Left ventricle myocardium superior (tissue), 1 donor: ENCODE measurements at regions not wholly inside any gene's neighbourhood (a gene's known extent, or its start where the extent isn't known, plus 50 kb on each side); places are given as distances from the start of the nearest gene placed in this dataset.
"Not testable (repeated sequence)": the region's sequence is repeated elsewhere in the genome, so short reads cannot be mapped to it uniquely, and the experiment has no call there.

Source experiments
- ATAC-seq: fragments of 200-7000 bp; cut with Tn5 transposase; one replicate; pipeline ENCODE4 v1.9.1; 2020; ENCODE audit warnings: mild to moderate bottlenecking, moderate library complexity
- DNase-seq: peaks from one replicate; pipeline ENCODE4 v3.0.0-alpha.2; 2020
- intact Hi-C: fragments of 100-400 bp; cut with micrococcal nuclease; formaldehyde crosslinking; loops from one replicate; pipeline ENCODE4 v1.11.0; 2022
- donor health status: DM: no; HTN: yes; CAD: no; lungs with severe emphysema.

DNA sequence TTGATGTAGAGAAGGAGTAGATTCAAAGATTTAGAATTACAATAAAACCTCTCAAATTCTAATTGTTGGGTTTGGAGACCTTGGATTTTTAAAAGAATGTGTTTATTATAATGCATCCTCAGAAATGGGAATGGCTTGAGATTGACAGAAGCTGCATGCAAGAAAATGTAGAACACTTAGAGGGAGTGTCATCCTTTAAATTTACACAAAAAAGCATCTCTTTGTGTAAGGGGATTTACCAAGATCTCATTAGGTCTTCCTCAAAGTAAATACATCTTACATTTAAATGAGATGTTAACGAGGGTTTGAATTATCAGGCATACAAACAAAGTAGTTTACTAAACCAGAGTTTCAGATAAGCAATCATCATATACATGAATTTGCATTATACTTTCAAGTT, 615.0 kb downstream of the FAM133A start:
- no peak for DNase-seq
- no peak for ATAC-seq
- intact Hi-C loops: no loop called here

DNA sequence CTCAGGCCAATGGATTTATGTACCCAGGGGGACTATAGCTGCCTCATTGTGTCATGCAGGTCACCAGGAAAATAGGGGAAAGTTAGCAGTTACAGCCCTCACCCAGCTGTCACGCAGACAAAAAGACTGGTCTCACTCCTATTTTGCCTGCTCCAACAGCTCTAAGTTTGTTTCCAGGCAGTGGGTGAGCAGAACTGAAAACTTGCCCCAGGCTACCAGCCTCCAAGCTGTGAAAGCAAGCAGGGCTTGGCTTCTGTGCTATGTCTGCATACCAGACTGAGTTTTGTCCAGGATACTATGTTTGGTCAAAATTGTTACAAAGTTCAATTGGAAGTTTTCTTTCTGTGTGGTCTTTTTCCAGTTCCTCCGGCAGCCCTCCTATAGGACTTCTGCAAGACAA, 628.4 kb downstream of the FAM133A start:
- ATAC-seq (no peak), DNase-seq (no peak)
- intact Hi-C loops: no loop called here

DNA sequence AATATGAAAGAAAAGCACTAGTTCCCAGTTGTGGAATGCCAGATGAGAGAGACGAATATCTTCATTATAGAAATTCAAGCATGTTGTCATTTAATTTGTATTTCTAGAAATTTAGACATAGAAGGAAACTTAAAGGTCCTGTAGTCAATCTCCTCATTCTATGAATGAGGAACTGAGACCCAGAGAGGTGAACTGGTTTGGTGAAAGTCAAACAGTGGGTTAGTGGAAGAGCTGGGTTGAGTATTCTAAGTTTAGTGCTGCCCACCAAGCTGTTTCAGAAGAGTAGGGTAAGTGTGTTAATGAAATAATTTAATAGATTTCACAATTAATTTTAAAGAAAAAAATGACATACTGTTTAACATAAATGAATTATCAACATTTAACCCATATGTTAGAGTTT, 655.2 kb downstream of the FAM133A start:
- ATAC-seq (no peak), DNase-seq (no peak)
- intact Hi-C loops: no loop called here

DNA sequence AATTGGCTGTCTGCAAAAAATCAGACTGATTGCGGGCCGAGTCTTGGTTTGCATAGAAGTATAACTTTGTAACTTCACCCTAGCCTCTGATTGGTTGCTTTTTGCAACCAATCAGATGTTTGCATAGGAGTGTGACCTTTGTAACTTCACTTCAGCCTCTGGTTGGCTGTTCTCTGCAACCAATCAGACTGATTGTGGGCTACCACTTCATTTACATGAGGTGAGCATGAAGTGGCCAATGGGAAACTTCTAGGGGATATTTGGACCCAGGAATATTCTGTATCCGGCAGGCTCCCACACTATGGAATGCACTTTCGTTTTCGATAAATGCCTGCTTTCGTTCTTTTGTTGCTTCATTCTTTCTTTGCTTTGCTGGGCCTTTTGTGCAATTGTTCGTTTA, 667.7 kb downstream of the FAM133A start:
- ATAC-seq, DNase-seq, intact Hi-C loops: not testable (repeated sequence)

DNA sequence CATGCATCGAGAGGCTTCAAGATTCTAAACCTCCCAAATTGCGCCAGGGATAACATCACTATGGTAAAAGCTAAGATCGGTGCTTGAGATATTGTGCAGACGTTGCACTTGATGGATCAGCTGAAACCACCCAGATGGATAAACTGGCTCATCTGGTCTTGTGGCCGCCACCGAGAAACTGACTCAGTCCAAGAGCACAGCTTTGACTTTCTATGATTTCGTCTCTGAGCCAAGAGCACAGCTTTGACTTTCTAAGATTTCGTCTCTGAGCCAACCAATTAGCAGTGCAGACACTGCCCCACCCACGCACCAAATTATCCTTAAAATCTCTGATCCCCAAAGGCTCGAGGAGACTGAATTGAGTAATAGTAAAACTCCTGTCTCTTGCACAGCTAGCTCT, 687.2 kb downstream of the FAM133A start:
- no peak for DNase-seq
- intact Hi-C loops: no loop called here
- no peak for ATAC-seq

DNA sequence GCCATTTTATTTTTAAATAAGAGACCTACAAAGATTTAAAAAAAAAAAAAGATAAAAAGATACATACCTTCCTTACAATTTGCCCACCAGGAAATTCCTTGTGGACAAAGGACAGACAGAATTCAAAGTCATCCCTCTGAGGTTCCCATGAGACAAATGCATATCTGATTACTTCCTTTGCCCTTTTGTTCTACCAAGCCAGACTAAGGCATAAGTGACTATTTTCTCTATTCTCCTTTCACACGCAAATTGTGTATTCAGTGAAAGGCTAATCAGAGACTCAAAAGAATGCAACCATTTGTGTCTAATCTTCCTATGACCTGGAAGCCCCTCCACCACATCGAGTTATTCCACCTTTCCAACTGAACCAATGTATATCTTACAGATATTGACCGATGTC, 691.7 kb downstream of the FAM133A start:
- ATAC-seq: no peak
- intact Hi-C loops: no loop called here

DNA sequence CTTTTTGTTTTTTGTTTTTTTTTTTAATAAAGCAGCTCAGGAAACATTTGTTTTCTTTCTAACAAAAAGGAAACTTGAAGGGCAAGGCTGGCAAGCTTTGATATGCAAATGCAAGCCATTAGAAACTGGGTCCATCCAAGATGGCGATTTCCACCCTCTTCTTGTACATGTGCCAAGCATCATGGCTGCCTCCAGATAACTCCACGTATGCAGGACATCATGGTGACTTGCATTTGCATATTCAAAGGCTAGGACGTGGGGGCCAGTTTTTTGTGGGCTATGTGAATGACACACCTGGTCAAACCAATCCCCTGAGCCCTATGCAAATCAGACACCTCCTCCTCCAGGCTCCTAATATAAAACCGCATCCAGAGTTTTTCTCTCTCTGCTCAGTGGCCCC, 692.6 kb downstream of the FAM133A start:
- no peak for ATAC-seq
- no peak for DNase-seq
- intact Hi-C loops: no loop called here

More for the DNA sequence above, 691.7 kb downstream of the FAM133A start:
- DNase-seq: no peak

DNA sequence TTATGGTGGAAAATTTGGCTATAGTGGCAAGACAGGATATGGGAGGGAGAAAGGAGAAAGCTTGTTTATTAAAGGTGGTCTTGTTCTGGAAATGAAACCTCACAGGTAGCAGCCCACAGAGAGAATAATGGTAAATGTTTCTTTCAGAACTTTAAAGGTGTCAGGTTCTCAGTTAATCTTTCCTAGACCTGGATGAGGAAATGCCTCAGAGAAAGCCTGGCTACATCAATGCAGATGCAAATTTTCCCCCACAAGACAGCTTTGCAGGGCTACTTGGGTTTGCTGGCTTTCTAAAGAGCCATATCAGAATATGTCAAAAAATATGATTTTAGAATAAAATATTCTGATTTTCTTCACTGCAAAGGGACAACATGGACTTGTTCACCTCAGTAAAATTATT, 715.0 kb downstream of the FAM133A start:
- intact Hi-C loops: no loop called here
- ATAC-seq (no peak), DNase-seq (no peak)

DNA sequence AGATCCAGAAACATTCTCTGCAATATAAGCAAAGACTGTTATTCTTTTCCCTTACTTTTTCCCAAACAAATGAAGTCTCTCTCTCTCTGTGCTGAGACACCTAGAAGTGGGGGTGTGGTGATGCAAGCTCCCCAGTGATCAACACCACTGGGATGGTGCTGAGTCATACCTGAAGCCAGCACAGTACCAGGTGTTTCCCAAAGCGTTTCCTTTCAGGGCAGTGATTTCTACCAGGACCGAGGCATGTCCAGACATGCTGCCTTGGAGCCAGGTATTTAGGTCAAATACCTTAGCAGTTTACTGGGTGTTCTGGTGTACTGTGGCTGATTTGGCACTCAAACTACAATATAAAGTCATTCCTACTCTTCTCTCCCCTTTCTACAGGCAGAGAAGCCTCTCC, 726.5 kb downstream of the FAM133A start:
- ATAC-seq (no peak), DNase-seq (no peak)
- intact Hi-C loops: no loop called here

DNA sequence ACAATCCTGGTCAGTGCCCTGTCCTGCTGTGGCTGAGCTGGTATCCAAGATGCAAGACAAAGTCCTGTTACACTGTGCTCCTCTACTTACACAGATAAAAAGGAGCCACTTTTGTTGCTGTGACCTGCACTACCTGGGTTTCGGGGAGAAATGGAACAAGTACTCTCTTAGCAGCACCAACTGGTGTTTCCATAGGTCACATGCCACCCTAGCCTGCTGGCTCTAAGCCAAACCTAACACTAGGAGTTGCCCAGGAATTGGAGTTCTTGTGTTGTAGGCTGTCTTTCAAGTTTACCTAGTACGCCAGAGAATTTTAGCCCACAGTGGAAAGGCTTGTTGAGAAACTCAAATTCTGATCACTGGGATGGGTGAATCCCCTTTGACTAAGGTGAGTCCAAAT, 727.4 kb downstream of the FAM133A start:
- no peak for ATAC-seq
- intact Hi-C loops: no loop called here
- DNase-seq: no peak

DNA sequence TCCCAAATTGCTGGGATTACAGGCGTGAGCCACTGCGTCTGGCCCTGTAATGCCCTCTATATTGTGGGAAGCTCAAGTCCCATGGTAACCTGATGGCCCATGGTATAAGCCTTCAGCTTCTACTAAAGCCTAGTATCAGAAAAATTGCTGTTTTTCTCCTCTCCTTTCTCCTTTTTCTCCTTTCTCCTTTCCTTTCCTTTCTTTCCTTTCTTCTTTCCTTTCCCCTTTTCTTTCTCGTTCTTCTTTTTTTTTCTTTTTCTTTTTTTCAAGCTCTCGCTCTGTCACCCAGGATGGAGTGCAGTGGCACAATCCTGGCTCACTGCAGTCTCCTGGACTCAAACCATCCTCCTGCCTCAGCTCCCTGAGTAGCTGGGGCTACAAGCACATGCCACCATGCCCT, 740.7 kb downstream of the FAM133A start:
- intact Hi-C loops: no loop called here

DNA sequence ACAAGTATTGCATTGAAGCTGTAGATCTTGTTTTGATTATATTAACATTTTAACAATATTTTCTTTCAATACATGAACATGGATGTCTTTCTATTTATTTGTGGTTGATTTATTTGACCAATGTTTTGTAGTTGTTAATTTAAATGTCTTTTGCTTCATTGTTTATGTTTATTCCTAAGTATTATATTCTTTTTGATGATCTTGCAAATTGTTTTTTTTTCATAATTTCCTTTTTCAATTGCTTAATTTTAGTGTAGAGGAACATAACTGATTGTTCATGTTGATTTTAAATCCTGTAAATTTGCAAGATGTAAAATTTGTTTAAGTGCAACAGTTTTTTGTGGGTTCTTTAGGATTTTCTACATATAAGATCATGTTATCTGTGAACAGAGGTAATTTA, 744.1 kb downstream of the FAM133A start:
- ATAC-seq (no peak), DNase-seq (no peak)
- intact Hi-C loops: no loop called here

More for the DNA sequence above, 740.7 kb downstream of the FAM133A start:
- DNase-seq: no peak
- ATAC-seq: no peak

DNA sequence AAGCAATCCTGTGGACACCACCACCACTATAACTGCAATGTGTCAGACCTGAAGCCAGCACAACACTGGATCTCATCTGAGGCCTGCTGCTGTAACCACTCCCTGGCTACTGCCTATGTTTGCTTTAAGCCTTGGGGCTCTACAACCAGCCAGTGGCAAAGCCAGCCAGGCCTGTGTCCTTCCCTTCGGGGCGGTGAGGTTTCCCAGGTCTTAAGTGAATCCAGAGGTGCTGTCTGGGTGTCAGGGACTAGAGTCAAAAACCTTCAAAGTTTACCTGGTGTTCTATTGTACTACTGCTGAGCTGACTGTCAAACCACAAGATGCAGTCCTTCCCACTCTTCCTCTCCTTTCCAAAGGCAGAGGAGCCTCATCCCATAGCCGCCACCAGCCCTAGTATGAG, 750.5 kb downstream of the FAM133A start:
- ATAC-seq: no peak

DNA sequence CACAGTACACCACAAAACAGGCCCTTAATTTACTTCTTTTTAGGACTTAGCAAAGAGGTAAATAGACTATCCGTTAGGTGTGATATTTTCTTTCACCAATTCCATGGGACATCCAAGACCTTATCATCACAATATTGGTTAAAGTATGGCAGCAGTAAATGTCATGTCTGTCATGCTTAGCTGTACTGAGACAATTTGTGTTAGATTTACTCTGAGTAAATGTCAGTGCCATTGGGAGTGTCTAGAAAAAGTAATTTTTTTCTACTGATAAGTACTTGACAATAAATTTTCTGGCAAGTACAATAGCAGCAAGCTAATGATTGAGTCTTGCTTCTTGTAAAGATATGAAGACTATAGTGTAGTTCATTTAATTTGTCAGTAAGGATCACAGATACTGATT, 756.1 kb downstream of the FAM133A start:
- intact Hi-C loops: no loop called here
- DNase-seq (no peak), ATAC-seq (no peak)

More for the DNA sequence above, 750.5 kb downstream of the FAM133A start:
- intact Hi-C loops: no loop called here
- DNase-seq: no peak

DNA sequence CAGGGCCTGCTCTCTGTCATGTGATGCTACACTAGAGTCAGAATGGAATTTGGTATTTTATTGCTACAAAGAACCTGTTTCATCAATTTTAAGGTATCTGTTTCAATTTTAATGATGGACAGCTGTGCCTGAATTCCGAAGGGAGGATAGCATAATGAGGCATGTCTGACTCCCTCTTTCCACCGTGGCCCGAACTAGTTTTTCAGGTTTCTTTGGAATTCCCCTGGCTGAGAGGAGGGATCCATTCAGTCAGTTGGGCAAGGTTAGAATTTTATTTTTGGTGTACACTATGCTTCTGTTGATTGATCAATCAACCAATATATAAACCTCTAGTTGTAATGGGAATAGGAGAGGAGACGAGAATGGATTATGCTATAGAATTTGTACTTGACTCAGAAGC, 761.8 kb downstream of the FAM133A start:
- no peak for ATAC-seq
- intact Hi-C loops: no loop called here
- DNase-seq: no peak

DNA sequence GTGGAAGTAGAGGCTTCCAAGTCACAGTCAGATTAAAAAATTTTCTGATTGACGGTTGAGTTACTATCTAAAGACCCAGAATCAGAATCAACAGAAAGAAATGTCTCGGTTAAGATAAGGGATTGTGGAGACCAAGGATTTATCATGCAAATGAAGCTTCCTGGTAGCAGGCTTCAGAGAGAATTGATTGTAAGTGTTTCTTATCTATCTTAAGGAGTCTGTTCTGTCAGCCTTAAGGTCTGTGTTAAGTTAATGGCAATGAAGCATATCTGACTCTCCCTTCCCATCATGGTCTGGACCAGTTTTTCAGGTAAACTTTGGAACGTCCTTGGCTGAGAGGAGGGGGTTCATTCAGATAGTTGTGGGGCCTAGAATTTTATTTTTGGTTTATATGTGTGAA, 780.2 kb downstream of the FAM133A start:
- DNase-seq: no peak
- ATAC-seq: no peak
- intact Hi-C loops: no loop called here

DNA sequence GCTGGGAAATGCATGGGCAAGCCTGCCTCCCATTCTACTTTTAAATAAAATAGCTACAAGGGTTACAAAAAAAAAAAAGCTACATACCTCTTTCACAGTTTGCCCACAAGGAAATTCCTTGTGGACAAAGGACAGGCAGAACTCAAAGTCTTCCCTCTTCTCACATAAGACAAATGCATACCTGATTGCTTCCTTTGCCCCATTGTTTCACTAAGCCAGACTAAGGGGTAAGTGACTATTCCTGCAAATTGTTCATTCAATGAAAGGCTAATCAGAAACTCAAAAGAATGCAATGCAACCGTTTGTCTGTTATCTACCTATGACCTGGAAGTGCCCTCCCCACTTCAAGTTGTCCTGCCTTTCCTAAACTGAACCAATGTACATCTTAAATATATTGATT, 780.6 kb downstream of the FAM133A start:
- intact Hi-C loops: no loop called here
- ATAC-seq (no peak), DNase-seq (no peak)

DNA sequence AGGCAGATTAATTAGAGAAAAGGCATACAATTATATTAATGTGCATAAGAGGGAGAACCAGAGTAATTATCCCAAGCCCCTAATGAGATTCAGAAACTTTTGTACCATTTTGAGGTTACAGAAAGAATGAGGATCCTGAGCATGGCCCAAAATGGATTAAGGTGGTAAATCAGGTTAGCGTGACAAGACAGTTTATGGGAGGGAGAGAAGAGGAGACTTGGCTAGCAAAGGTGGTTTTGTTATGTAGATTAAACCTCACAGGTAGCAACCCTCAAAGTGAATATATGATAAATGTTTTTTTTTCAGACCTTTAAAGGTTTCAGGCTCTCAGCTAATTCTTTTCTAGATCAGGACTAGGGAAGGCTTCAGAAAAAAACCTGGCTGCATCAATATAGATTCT, 781.8 kb downstream of the FAM133A start:
- ATAC-seq: no peak
- intact Hi-C loops: no loop called here

DNA sequence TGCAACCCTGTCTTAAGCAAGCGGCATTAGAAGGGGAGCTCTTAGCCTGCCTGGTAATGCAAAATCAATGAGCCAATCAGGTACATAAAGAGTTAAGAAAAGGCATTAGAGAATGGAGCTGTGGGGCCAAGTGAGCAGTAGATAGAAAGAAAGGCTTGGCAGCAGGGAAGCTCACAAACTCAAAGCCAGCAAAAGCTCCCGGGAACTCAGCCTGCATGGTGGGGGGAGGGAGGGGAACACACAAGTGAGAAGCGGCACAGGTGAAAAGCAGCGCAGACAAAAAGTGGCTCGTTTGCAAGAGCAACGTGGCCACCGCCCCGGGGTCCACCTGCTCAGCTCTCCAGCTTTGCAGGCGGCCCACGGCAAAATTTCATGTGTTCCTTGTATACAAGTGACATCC, 818.5 kb downstream of the FAM133A start:
- DNase-seq (no peak), ATAC-seq (no peak)
- intact Hi-C loops: no loop called here

More for the DNA sequence above, 781.8 kb downstream of the FAM133A start:
- no peak for DNase-seq

DNA sequence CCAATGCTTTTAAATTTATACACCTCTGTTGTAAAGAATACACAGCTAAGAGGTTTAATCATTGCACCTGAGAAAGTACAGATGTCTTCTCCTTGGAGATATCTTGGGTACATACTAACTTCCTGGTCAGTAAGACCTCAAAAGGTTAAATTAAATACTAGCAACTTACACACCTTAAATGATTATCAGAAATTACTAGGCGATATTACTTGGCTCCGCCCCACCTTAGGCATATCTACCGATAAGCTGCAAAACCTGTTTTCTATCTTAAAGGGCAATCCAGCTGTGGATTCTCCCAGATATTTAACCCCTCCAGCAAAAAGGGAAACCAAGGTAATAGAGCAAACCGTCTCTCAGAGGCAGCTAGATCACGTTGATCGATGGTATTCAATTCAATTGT, 819.4 kb downstream of the FAM133A start:
- intact Hi-C loops: no loop called here
- ATAC-seq: no peak
- DNase-seq: no peak

DNA sequence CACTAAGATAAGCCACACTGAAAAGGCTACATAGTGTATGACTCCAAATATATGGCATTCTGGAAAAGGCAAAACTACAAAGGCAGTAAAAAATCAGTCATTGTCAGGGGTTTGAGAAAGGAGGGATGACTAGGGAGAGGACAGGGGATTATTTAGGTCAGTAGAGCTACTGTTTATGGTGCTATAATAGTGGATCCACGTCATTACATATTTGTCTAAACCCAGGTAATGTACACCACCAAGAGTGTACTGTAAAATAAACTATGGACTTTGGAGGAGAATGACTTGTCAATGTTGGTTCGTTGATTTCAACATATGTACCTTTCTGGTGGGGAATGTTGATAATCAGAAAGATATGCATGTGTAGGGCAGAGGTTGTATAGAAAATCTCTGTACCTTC, 837.6 kb downstream of the FAM133A start:
- DNase-seq (no peak), ATAC-seq (no peak)
- intact Hi-C loops: no loop called here

DNA sequence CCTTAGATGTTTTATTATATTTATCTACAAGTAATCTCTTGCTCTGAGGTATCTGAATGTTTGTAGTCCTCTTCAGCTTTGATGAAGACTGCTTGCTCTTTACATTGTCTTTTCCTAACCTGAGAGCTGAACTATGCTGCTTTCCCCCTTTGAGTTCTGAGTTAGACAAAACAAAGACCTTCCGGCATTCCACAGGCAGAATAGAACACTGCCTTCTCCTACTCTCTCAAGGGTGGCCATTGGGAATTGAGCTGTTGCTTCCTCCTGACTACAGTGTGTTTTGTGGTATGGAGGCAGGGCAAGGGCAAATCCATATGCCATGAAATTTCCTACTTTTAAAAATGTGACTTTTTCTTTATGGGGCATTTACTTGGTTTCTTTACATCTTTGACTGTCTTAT, 841.0 kb downstream of the FAM133A start:
- ATAC-seq (no peak), DNase-seq (no peak)
- intact Hi-C loops: no loop called here
